ENCODE measurements at regions not wholly inside any gene's neighbourhood (a gene's known extent, or its start where the extent isn't known, plus 50 kb on each side); places are given as distances from the start of the nearest gene placed in this dataset.

DNA sequence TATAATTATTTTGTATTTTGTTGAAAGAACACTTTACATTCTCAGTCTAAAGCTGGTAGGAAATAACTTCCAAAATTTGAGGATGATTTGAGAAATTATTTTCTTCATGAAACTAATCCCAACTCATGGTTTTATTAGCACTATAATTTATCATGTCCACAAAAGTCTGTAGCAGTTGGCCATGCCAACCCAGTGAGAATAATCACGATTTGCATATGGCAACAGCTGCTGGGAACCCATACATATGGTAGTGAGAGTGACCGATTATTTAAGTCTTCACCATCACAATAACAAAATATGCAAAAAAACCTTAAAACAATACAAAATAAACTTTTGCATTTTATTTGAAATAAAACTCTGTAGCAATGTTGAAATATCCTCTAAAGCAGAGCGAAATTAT is 445.9 kb upstream of the ANO3 start:
- no peaks in the 10 kb centered on the region for H3K27me3 Mint-ChIP-seq (ENCODE audit: low read depth)
- no peaks in the 10 kb centered on the region for H3K36me3 Mint-ChIP-seq (ENCODE audit: low read depth)
- no peaks in the 10 kb centered on the region for H3K4me1 Mint-ChIP-seq (ENCODE audit: low read depth)
- H3K27ac Mint-ChIP-seq, result no peak overlapping the region
- peaks cover 43% of the 10 kb centered on the region for H3K9me3 Mint-ChIP-seq
- H3K4me3 Mint-ChIP-seq, result no peak overlapping the region
- DNase-seq (ENCODE audit: low spot score), result no peak

DNA sequence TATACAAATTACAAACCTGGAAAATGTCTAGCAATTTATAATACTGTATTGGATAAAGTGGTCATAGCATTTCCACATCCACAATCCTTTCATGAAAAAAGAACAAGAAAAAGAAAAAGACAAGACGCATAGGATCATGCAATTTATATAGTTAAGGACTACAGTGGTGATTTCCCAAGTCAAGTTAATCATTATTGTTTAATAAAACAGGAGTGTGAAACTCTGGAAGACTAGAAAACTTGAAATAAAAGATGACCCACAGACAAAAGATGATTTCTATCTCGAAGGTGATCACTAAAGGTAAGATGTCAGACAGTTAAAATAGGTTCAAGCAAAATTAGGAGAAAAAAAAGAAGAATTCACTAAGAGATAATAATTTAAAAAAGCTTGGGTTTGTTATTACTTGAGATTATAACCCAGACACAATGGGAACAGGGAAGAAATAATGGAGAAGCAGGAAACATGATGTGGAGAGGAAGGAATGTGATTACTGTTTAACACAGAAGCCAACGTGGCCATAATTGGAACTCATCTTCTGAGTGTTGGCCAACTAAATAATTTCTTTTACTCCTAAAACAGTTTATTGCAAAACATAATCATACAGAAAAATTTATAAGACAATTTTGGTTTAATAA is 441.2 kb upstream of the ANO3 start:
- peaks cover 31% of the 10 kb centered on the region for H3K9me3 Mint-ChIP-seq
- DNase-seq (ENCODE audit: low spot score), result no peak
- no peaks in the 10 kb centered on the region for H3K36me3 Mint-ChIP-seq (ENCODE audit: low read depth)
- H3K4me1 Mint-ChIP-seq (ENCODE audit: low read depth), result no peaks in the 10 kb centered on the region
- H3K27me3 Mint-ChIP-seq (ENCODE audit: low read depth), result no peaks in the 10 kb centered on the region
- H3K27ac Mint-ChIP-seq, result no peak overlapping the region
- no peak overlapping the region for H3K4me3 Mint-ChIP-seq

DNA sequence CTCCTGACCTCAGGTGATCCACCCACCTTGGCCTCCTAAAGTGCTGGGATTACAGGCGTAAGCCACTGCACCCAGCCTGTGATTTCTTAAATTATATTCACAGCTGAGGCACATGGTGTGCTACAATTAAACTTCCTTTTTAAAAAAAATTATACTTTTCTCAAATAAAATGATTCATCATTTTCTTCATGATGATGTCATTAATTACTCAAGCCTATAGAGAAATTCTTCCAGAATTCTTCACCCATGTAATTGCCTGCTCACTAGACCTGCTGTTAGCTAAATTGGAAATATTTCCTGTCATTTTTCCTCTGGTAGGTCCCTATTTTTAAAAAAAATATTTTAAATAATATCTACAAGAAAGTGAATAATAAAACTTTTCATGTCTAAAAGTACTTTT is 440.0 kb upstream of the ANO3 start:
- Mint-ChIP-seq H3K9me3 (peaks cover 30% of the 10 kb centered on the region), H3K27me3 (ENCODE audit: low read depth) (no peaks in the 10 kb centered on the region), H3K4me1 (ENCODE audit: low read depth) (no peaks in the 10 kb centered on the region), H3K27ac (no peak overlapping the region), H3K4me3 (no peak overlapping the region), H3K36me3 (ENCODE audit: low read depth) (no peaks in the 10 kb centered on the region)
- no peak for DNase-seq (ENCODE audit: low spot score)

DNA sequence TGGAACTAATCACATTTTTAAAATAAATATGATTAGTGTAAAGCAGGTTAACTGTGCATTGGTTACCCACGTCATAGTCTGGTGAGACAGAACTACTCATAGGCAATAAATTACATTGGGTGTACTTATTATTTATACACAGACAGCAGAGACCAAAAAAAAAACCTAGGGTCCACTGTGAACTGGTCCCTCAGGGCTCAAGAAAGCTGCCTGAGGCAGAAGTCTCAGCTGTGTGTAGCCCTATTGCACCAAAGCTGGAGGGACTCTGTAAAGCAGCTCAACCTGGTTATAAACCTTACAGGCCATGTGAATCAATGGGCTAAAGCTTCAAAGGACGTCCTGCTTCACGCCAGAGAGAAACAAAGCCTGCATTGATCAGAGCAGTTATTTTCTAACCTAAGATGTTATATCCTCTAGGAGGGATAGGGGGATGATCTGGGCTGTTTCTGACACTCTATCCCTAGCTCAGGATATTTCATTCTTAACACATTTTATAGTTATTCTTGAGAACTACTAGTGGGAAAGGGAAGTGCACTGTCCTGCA is 432.2 kb upstream of the ANO3 start:
- H3K9me3 Mint-ChIP-seq, result peaks cover 34% of the 10 kb centered on the region
- DNase-seq (ENCODE audit: low spot score), result no peak
- H3K4me3 Mint-ChIP-seq, result no peak overlapping the region
- no peak overlapping the region for H3K27ac Mint-ChIP-seq
- H3K27me3 Mint-ChIP-seq (ENCODE audit: low read depth), result no peaks in the 10 kb centered on the region
- no peaks in the 10 kb centered on the region for H3K36me3 Mint-ChIP-seq (ENCODE audit: low read depth)
- no peaks in the 10 kb centered on the region for H3K4me1 Mint-ChIP-seq (ENCODE audit: low read depth)

DNA sequence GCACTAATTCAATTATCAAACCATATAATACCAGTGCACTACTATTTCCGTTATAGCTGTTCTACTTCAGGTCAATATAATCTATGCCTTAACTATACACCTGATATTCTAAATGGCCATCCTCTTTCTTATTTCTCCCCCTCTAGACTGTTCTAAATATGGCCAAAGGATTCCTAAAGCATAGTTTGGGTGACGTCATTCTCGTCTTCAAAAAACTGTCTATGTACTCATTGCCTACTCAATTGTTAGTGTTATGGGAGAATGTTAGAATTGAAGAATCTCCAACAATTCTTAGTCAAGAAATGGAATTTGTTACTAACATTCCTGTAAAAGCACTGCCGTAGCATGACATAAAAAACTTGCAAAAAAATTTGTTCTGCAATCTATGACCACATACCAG is 431.1 kb upstream of the ANO3 start:
- Mint-ChIP-seq H3K9me3 (peaks cover 43% of the 10 kb centered on the region), H3K4me3 (no peak overlapping the region), H3K27ac (no peak overlapping the region), H3K4me1 (ENCODE audit: low read depth) (no peaks in the 10 kb centered on the region), H3K36me3 (ENCODE audit: low read depth) (no peaks in the 10 kb centered on the region), H3K27me3 (ENCODE audit: low read depth) (no peaks in the 10 kb centered on the region)
- DNase-seq (ENCODE audit: low spot score), result no peak

DNA sequence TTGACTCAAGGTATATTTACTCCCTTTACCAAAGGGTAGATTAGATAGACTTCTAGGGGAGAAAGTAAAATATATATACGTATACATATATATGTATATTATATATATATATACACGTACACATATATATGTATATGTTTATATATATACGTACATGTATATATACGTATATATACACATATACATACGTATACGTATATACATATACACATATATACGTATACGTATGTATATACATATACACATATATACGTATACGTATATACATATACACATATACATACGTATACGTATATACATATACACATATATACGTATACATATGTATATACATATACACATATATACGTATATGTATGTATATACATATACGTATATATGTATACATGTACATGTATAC is 430.5 kb upstream of the ANO3 start:
- Mint-ChIP-seq H3K36me3 (ENCODE audit: low read depth) (no peaks in the 10 kb centered on the region), H3K4me3 (no peak overlapping the region), H3K9me3 (peaks cover 43% of the 10 kb centered on the region), H3K4me1 (ENCODE audit: low read depth) (no peaks in the 10 kb centered on the region), H3K27ac (no peak overlapping the region), H3K27me3 (ENCODE audit: low read depth) (no peaks in the 10 kb centered on the region)
- DNase-seq (ENCODE audit: low spot score), result no peak

DNA sequence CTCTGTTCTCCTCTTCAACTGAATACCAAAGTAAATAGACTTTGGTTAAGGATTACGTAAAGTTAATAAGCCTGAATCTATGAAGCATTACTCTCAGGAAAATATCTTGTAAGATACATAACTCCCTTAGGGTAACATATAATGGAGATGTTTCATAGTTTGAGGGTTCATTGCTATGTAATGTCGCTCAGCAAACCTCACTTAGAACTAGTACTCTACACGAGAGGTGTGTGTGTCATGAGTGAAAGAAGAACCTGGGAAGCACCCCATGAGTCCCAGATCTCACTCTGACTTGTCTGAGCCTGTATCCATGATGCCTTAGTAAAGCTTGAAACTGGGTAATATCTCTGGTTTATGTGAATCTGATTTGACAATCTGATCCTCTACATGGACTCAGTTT is 429.5 kb upstream of the ANO3 start:
- H3K36me3 Mint-ChIP-seq (ENCODE audit: low read depth), result no peaks in the 10 kb centered on the region
- DNase-seq (ENCODE audit: low spot score), result no peak

DNA sequence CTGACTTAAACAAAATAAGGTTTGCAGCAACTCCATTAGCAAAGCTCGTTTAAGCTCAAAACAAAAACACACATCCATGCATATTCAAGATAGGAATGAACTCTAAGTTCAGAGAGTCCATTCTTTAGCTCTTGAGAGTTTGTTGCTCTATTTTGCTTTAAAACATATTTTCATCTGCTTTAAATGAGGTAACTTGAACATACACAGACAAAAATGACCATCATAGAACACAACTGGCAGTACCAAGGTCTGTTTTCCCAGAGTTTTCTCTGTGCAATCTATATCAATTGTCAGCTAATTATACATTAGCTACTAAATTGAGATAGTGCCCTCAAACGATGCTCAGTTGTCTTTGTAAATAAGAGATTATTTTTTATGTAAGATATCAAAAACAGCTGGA is 423.2 kb upstream of the ANO3 start:
- H3K4me1 Mint-ChIP-seq (ENCODE audit: low read depth), result no peaks in the 10 kb centered on the region

More for the DNA sequence above, 429.5 kb upstream of the ANO3 start:
- H3K27me3 Mint-ChIP-seq (ENCODE audit: low read depth), result no peaks in the 10 kb centered on the region
- H3K27ac Mint-ChIP-seq, result no peak overlapping the region
- H3K9me3 Mint-ChIP-seq, result peaks cover 49% of the 10 kb centered on the region
- no peak overlapping the region for H3K4me3 Mint-ChIP-seq
- H3K4me1 Mint-ChIP-seq (ENCODE audit: low read depth), result no peaks in the 10 kb centered on the region

DNA sequence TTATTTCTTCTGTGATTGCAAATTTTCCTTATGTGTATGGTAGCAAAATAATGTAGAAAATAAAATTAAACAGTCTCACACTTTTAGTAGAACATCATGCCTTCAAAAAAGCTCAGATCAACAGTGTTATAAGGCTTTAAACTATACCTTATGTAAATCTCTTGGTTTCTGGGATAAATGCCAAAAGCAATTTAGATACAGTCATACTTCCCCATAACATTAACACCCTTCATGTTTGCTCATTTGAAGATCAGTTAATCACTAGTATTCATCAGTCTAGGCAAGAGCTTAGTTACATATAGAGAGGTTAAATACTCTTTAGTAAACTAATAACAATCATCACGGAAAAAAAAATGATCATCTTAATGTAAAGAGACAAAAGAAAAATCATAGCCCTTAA is 421.8 kb upstream of the ANO3 start:
- H3K36me3 Mint-ChIP-seq (ENCODE audit: low read depth), result no peaks in the 10 kb centered on the region
- H3K27me3 Mint-ChIP-seq (ENCODE audit: low read depth), result no peaks in the 10 kb centered on the region
- no peak overlapping the region for H3K27ac Mint-ChIP-seq
- H3K4me1 Mint-ChIP-seq (ENCODE audit: low read depth), result no peaks in the 10 kb centered on the region
- H3K4me3 Mint-ChIP-seq, result no peak overlapping the region
- no peak for DNase-seq (ENCODE audit: low spot score)
- peaks cover 17% of the 10 kb centered on the region for H3K9me3 Mint-ChIP-seq

More for the DNA sequence above, 423.2 kb upstream of the ANO3 start:
- Mint-ChIP-seq H3K4me3 (no peak overlapping the region), H3K36me3 (ENCODE audit: low read depth) (no peaks in the 10 kb centered on the region), H3K27me3 (ENCODE audit: low read depth) (no peaks in the 10 kb centered on the region), H3K9me3 (peaks cover 24% of the 10 kb centered on the region), H3K27ac (no peak overlapping the region)
- no peak for DNase-seq (ENCODE audit: low spot score)

DNA sequence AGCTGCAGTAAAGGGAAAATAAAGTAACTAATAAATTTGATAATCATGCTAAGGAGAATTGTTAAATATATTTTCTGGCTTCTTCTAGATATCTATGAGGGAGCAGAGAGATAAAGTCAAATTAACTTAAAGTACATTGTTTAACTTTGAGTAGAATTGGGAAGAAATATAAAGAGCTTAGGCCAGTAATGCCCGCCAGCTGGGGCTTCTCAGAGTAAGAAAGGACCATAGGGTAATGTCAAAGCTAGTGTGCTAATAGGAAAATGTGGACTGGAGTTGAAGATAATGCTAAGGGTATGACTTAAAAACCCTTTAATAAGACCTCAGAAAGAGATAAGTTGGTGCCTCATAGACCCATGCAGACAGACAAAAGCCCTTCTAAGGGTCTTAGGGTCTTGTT is 411.6 kb upstream of the ANO3 start:
- no peaks in the 10 kb centered on the region for H3K4me1 Mint-ChIP-seq (ENCODE audit: low read depth)

DNA sequence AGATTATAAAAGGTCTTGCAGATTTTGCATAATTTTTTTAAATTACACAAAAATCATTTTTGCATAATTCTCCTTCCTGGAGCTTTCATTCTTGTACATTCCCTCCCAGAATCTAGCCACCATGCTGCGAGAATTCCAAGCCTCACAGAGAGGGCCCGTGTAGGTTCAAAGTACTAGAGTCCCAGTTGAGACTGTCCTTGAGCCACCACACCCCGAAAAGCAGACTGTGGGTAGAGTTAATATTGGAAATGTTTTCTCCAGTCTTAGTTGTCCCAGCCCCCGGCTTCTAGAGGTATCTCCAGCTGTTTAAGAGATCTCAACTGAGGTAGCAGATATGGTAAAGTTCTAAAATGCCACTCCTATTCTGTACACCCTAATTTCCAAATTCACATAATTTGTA is 407.3 kb upstream of the ANO3 start:
- Mint-ChIP-seq H3K9me3 (peaks cover 54% of the 10 kb centered on the region), H3K36me3 (ENCODE audit: low read depth) (no peaks in the 10 kb centered on the region), H3K4me3 (no peak overlapping the region), H3K27ac (no peak overlapping the region), H3K27me3 (ENCODE audit: low read depth) (no peaks in the 10 kb centered on the region), H3K4me1 (ENCODE audit: low read depth) (no peaks in the 10 kb centered on the region)
- no peak for DNase-seq (ENCODE audit: low spot score)

More for the DNA sequence above, 411.6 kb upstream of the ANO3 start:
- Mint-ChIP-seq H3K27ac (no peak overlapping the region), H3K27me3 (ENCODE audit: low read depth) (no peaks in the 10 kb centered on the region), H3K4me3 (no peak overlapping the region), H3K9me3 (peaks cover 50% of the 10 kb centered on the region), H3K36me3 (ENCODE audit: low read depth) (no peaks in the 10 kb centered on the region)
- DNase-seq (ENCODE audit: low spot score), result no peak

DNA sequence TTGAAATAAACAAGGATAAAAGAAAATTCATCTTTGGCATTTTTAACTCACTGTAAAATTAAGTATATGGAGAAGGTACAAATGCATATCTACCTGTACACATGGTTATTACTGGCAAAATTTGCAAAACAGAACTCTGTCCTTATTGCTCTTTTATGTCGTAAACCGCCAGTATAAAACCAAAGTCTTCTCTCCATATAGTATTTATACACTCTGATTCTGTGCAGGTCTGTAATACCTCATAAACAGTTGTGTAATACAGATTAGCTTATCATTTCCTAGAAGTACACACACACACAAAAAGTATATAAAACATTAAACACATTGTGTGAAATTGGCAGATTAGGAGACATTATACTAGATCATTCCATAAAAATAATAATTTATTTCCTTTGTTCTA is 406.6 kb upstream of the ANO3 start:
- Mint-ChIP-seq H3K4me1 (ENCODE audit: low read depth) (no peaks in the 10 kb centered on the region), H3K36me3 (ENCODE audit: low read depth) (no peaks in the 10 kb centered on the region), H3K27ac (no peak overlapping the region), H3K27me3 (ENCODE audit: low read depth) (no peaks in the 10 kb centered on the region), H3K4me3 (no peak overlapping the region), H3K9me3 (peaks cover 46% of the 10 kb centered on the region)
- no peak for DNase-seq (ENCODE audit: low spot score)

DNA sequence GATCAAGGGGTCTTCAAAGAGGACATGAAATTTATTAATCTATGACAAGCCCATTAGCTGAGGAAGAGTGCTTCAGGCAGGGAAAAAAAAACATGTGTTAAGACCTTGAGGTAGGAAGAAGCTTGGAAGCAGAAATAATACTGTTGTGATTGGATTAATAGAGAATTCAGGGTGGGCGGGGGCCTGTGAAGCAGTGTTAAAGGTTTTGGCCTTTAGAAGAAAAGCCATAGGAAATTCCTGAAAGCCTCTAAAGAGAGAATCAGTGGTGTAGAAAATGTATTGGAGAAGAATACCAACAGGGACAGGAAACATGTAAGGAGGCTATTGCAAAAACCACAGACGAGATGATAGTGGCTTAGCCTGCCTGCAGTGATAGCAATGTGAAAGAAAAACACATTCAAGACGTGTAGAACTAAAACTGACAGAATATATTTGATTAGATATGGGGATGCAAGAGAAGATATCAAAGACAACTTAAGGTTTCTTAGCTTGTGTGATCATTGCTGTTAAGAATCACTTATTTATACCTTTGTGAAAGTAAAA is 404.4 kb upstream of the ANO3 start:
- H3K36me3 Mint-ChIP-seq (ENCODE audit: low read depth), result no peaks in the 10 kb centered on the region
- H3K4me3 Mint-ChIP-seq, result no peak overlapping the region
- no peaks in the 10 kb centered on the region for H3K27me3 Mint-ChIP-seq (ENCODE audit: low read depth)
- H3K4me1 Mint-ChIP-seq (ENCODE audit: low read depth), result no peaks in the 10 kb centered on the region
- H3K27ac Mint-ChIP-seq, result no peak overlapping the region
- peaks cover 39% of the 10 kb centered on the region for H3K9me3 Mint-ChIP-seq
- DNase-seq (ENCODE audit: low spot score), result no peak

DNA sequence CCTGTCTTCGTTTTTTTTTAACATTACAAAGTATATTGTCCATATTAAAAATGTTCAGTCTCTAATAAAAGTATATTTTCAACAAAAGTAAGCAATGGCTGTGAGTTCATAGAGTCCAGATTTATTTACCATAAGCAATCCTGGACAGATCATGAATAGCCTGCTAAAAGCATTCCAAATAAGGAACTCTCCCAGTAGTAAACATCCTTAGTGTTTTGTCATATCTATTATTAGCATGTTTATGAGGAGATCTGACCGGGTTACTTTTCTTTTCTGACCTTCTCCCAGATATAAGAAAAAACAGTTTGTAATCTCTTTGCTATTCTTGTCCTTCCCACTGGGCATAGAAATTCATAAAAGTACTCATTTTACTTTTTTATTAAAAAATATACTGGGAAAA is 403.9 kb upstream of the ANO3 start:
- no peaks in the 10 kb centered on the region for H3K36me3 Mint-ChIP-seq (ENCODE audit: low read depth)
- no peaks in the 10 kb centered on the region for H3K27me3 Mint-ChIP-seq (ENCODE audit: low read depth)
- no peak for DNase-seq (ENCODE audit: low spot score)
- H3K27ac Mint-ChIP-seq, result no peak overlapping the region
- no peaks in the 10 kb centered on the region for H3K4me1 Mint-ChIP-seq (ENCODE audit: low read depth)
- H3K9me3 Mint-ChIP-seq, result peaks cover 35% of the 10 kb centered on the region
- no peak overlapping the region for H3K4me3 Mint-ChIP-seq

DNA sequence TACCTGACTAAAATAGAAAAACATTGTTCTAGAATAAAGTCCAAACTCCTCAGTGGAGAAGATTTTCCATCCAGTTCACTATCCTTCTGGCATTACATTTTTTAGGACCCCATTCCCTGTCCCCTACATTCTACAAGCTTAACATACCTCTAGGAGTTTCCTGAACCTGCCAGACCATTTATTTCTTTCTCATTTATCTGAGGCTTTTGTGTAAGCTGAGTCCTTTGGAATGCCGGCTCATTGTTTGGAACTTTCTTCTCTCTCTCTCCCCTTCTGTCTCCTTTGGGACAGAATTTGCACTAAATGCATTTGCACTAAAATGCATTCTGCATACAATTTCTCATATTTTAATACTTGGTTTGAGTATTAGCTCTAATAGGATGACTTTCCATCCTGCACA is 393.0 kb upstream of the ANO3 start:
- no peak overlapping the region for H3K4me3 Mint-ChIP-seq
- H3K4me1 Mint-ChIP-seq (ENCODE audit: low read depth), result no peaks in the 10 kb centered on the region
- no peaks in the 10 kb centered on the region for H3K36me3 Mint-ChIP-seq (ENCODE audit: low read depth)
- DNase-seq (ENCODE audit: low spot score), result no peak
- H3K27me3 Mint-ChIP-seq (ENCODE audit: low read depth), result no peaks in the 10 kb centered on the region
- no peak overlapping the region for H3K27ac Mint-ChIP-seq
- H3K9me3 Mint-ChIP-seq, result peaks cover 19% of the 10 kb centered on the region
